Calu3 (cell line): ENCODE measurements at regions not wholly inside any gene's neighbourhood (a gene's known extent, or its start where the extent isn't known, plus 50 kb on each side); places are given as distances from the start of the nearest gene placed in this dataset.
"Not testable (repeated sequence)": the region's sequence is repeated elsewhere in the genome, so short reads cannot be mapped to it uniquely, and the experiment has no call there.

ENCODE experiments used
- BruUV-seq: library from RNA; stranded (reverse); fragments of 400-500 nt; replicated peaks from 2 replicates; lab custom pipeline; 2021; lab: Mats Ljungman, UMichigan
- CTCF ChIA-PET: fragments of 300-600 bp; sonication (Branson Sonifier 250); formaldehyde crosslinking; loops from one replicate; lab custom pipeline; 2022; ENCODE audit warnings: antibody characterized with exemption; lab: Charles Lee
- DNase-seq: peaks from one replicate; pipeline ENCODE4 v3.0.0; 2022
- H3K27ac Mint-ChIP-seq: one replicate; pipeline ENCODE4 v1.8.0; 2022; ENCODE audit warnings: mixed read lengths; ENCODE audit not compliant: unreplicated experiment
- H3K27me3 Mint-ChIP-seq: one replicate; pipeline ENCODE4 v1.8.0; 2022; ENCODE audit warnings: mixed read lengths; ENCODE audit not compliant: unreplicated experiment
- H3K36me3 Mint-ChIP-seq: one replicate; pipeline ENCODE4 v1.8.0; 2022; ENCODE audit warnings: mild to moderate bottlenecking, moderate library complexity, mixed read lengths; ENCODE audit not compliant: insufficient read depth, unreplicated experiment
- H3K4me1 Mint-ChIP-seq: one replicate; pipeline ENCODE4 v1.8.0; 2022; ENCODE audit warnings: mild to moderate bottlenecking, low read depth, mixed read lengths; ENCODE audit not compliant: unreplicated experiment
- H3K4me3 Mint-ChIP-seq: one replicate; pipeline ENCODE4 v1.8.0; 2022; ENCODE audit warnings: mild to moderate bottlenecking, low read depth, moderate library complexity, mixed read lengths; ENCODE audit not compliant: unreplicated experiment
- H3K9me3 Mint-ChIP-seq: one replicate; pipeline ENCODE4 v1.8.0; 2022; ENCODE audit warnings: low read depth, mixed read lengths; ENCODE audit not compliant: unreplicated experiment
- intact Hi-C: fragments of 100-400 bp; cut with micrococcal nuclease; formaldehyde crosslinking; loops from one replicate; pipeline ENCODE4 v1.10.0; 2022; ENCODE audit not compliant: unreplicated experiment
- TF ChIP-seq, protein P1 (sequence below): fragments of 200-600 bp; IDR thresholded peaks from one replicate; pipeline ENCODE4 v1.8.0; 2022; ENCODE audit warnings: antibody characterized with exemption; ENCODE audit not compliant: unreplicated experiment

DNA sequence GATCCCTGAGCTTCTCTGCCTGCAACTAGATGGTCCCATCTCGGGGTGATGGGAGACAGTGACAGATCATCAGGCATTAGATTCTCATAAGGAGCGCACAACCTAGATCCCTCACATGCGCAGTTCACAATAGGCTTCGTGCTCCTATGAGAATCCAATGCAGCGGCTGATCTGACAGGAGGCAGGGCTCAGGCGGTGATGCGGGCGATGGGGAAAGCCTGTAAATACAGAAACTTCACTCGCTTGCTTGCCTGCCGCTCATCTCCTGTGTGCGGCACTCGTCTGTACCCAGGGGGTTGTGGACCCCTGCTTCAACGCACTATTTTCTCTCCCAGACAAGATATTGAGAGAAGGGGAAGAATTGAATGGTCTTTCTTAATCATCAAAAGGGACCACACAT lies 473.9 kb downstream of the ZNF536 start:
- Mint-ChIP-seq H3K4me1 (no peaks in the 10 kb centered on the region), H3K4me3 (no peak overlapping the region), H3K27ac (no peak overlapping the region), H3K36me3 (no peaks in the 10 kb centered on the region), H3K27me3 (no peaks in the 10 kb centered on the region), H3K9me3 (peaks cover 8% of the 10 kb centered on the region)
- TF ChIP-seq, protein P1, sequence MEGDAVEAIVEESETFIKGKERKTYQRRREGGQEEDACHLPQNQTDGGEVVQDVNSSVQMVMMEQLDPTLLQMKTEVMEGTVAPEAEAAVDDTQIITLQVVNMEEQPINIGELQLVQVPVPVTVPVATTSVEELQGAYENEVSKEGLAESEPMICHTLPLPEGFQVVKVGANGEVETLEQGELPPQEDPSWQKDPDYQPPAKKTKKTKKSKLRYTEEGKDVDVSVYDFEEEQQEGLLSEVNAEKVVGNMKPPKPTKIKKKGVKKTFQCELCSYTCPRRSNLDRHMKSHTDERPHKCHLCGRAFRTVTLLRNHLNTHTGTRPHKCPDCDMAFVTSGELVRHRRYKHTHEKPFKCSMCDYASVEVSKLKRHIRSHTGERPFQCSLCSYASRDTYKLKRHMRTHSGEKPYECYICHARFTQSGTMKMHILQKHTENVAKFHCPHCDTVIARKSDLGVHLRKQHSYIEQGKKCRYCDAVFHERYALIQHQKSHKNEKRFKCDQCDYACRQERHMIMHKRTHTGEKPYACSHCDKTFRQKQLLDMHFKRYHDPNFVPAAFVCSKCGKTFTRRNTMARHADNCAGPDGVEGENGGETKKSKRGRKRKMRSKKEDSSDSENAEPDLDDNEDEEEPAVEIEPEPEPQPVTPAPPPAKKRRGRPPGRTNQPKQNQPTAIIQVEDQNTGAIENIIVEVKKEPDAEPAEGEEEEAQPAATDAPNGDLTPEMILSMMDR: no peak
- intact Hi-C loops: no loop called here
- no peak for DNase-seq
- CTCF ChIA-PET: no interaction called here
- BruUV-seq: no TSS peak

DNA sequence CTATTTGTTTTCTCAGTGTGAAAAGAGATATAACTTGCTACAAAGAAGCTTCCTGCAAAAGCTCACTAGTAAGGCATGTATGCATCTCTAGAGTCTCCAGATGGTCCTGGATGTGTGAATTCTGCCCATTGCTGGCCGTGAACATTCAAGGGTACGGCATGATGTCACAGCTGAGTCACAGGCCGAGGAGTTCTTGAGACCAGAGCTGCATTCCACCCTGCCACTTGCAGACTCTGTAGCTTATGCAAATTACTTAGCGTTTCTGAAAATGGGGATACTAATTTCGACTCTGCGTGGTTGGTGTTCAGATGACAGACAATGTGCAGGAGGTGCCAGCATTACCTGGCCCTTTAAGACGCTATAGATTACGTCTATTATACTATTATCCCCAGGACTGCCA lies 470.7 kb downstream of the ZNF536 start:
- no peaks in the 10 kb centered on the region for H3K4me1 Mint-ChIP-seq
- no peaks in the 10 kb centered on the region for H3K36me3 Mint-ChIP-seq
- CTCF ChIA-PET: no interaction called here
- H3K27me3 Mint-ChIP-seq: no peaks in the 10 kb centered on the region
- TF ChIP-seq, protein P1: no peak
- peaks cover 5% of the 10 kb centered on the region for H3K9me3 Mint-ChIP-seq
- no peak for DNase-seq
- no TSS peak for BruUV-seq
- intact Hi-C loops: no loop called here
- H3K4me3 Mint-ChIP-seq: no peak overlapping the region
- H3K27ac Mint-ChIP-seq: no peak overlapping the region

DNA sequence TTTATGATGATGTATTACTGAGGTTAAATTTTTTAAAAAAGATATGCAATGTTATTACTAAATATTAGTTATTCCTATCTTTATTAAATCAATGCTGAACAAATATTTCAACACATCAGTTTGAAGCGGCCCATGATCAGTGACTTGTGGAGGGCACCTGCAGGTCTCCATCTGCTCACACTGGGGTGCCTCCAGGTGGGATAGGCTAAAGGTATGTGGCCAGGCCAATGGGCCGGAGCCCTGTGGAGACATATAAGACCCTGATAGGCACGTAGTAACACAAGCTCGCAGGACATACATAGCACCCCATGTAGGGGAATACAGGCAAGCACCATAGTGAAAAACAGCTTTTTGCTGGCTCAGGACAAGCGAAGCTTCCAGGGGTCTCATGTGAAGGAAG lies 469.8 kb downstream of the ZNF536 start:
- H3K4me1 Mint-ChIP-seq: no peaks in the 10 kb centered on the region
- CTCF ChIA-PET: no interaction called here
- H3K4me3 Mint-ChIP-seq: no peak overlapping the region
- H3K27ac Mint-ChIP-seq: no peak overlapping the region
- intact Hi-C loops: no loop called here
- no TSS peak for BruUV-seq
- TF ChIP-seq, protein P1: no peak
- H3K9me3 Mint-ChIP-seq: peaks cover 3% of the 10 kb centered on the region
- H3K36me3 Mint-ChIP-seq: no peaks in the 10 kb centered on the region
- no peak for DNase-seq
- no peaks in the 10 kb centered on the region for H3K27me3 Mint-ChIP-seq

DNA sequence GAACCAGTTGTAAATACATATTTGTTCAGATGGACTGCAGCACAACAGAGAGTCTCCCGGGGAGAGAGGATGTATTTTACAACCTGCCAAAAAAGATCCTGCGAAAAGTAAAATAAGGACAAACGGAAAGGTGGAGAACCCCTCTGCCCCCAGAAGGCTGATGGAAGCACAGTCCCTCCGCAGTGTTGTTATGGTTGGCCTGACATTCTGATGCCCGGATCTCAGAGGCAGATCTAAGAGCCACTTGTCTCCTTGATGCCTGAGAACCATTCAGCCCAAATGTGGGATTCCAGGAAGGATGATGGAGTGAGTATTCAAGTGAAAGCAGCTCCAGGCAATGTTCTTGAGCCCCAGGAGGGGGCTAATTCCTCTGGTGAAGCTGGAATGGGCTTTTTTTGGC lies 458.7 kb downstream of the ZNF536 start:
- intact Hi-C loops: no loop called here
- Mint-ChIP-seq H3K4me3 (no peak overlapping the region), H3K36me3 (no peaks in the 10 kb centered on the region), H3K4me1 (no peaks in the 10 kb centered on the region), H3K27me3 (no peaks in the 10 kb centered on the region), H3K27ac (no peak overlapping the region), H3K9me3 (peaks cover 14% of the 10 kb centered on the region)
- BruUV-seq: no TSS peak
- no peak for DNase-seq
- TF ChIP-seq, protein P1: no peak
- CTCF ChIA-PET: no interaction called here

DNA sequence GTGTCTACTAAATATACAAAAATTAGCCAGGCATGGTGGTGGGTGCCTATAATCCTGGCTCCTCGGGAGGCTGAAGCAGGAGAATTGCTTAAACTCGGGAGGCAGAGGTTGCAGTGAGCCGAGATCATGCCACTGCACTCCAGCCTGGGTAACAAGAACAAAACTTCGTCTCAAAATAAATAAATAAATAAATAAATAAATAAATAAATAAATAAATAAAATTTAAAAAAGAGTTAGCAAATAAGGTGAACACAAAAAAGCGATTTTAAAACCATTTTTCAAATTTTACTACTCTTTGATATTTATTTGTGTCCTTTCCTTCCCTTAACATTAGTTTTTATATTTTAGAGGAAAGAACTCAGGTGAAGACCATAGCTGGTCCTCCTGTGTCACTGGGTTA lies 453.3 kb downstream of the ZNF536 start:
- H3K27me3 Mint-ChIP-seq, CTCF ChIA-PET, H3K4me1 Mint-ChIP-seq, DNase-seq, H3K27ac Mint-ChIP-seq, H3K36me3 Mint-ChIP-seq, intact Hi-C loops, BruUV-seq, H3K4me3 Mint-ChIP-seq: not testable (repeated sequence)
- H3K9me3 Mint-ChIP-seq: peaks cover 15% of the 10 kb centered on the region
